ENCODE measurements at regions not wholly inside any gene's neighbourhood (a gene's known extent, or its start where the extent isn't known, plus 50 kb on each side); places are given as distances from the start of the nearest gene placed in this dataset.

GRCh38 chr10:117601716-117602115, 59.2 kb downstream of the EMX2 start:
- H3K27me3 ChIP-seq, result no peaks in the 10 kb centered on the region
- in situ Hi-C loops (cut with MboI; ENCODE audit: low sequenced_read_pairs in 4 of 4) (no loop called here), intact Hi-C loops (cut with DNase I; ENCODE audit: low total_unique reads) (no loop called here)
- no peaks in the 10 kb centered on the region for H3K9me3 ChIP-seq
- no peaks in the 10 kb centered on the region for H3K4me1 ChIP-seq
- ATAC-seq, result no peak
- DNase-seq, result no peak
- H3K4me3 ChIP-seq, result no peak overlapping the region
- TF ChIP-seq CTCF (IDR thresholded peaks at IDR 0.05 in 4 of 5, conservative IDR thresholded peaks at IDR 0.05 in 1 of 5) (no peak), POLR2A (IDR thresholded peaks at IDR 0.05) (no peak)
- no peak overlapping the region for H3K27ac ChIP-seq
- no peaks in the 10 kb centered on the region for H3K36me3 ChIP-seq

DNA sequence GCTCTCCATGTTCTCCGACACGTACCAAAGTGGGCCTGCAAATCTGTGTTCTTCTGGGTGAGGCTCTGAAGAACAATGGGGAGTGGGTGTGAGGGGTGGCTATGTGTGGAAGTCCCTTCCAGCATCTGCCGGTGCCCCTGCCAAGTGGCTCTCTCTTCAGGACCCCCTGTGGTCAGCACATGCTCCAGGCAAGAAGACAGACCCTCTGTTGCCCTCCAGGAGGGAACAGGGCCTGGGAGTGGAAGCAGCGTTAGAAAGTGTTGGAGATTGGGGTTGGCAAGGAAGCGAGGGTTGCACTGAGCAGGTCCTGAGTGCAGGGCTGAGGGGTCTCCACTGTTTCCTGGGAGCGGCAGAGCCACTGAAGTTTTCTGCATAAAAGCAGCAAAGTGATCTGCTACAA, 60.5 kb downstream of the EMX2 start:
- H3K27ac ChIP-seq, result no peak overlapping the region
- no peak for ATAC-seq
- H3K27me3 ChIP-seq, result no peaks in the 10 kb centered on the region
- DNase-seq, result no peak
- H3K4me1 ChIP-seq, result no peaks in the 10 kb centered on the region
- intact Hi-C loops (cut with DNase I; ENCODE audit: low total_unique reads) (no loop called here), in situ Hi-C loops (cut with MboI; ENCODE audit: low sequenced_read_pairs in 4 of 4) (no loop called here)
- no peak overlapping the region for H3K4me3 ChIP-seq
- H3K9me3 ChIP-seq, result no peaks in the 10 kb centered on the region
- H3K36me3 ChIP-seq, result no peaks in the 10 kb centered on the region
- TF ChIP-seq POLR2A (IDR thresholded peaks at IDR 0.05) (no peak), CTCF (IDR thresholded peaks at IDR 0.05 in 4 of 5, conservative IDR thresholded peaks at IDR 0.05 in 1 of 5) (no peak)

- Histone ChIP-seq H3K36me3 (no peaks in the 10 kb centered on the region), H3K27ac (no peak overlapping the region), H3K4me3 (no peak overlapping the region), H3K9me3 (no peaks in the 10 kb centered on the region), H3K27me3 (no peaks in the 10 kb centered on the region), H3K4me1 (no peaks in the 10 kb centered on the region)
- intact Hi-C loops (cut with DNase I; ENCODE audit: low total_unique reads) (no loop called here), in situ Hi-C loops (cut with MboI; ENCODE audit: low sequenced_read_pairs in 4 of 4) (no loop called here)
- TF ChIP-seq CTCF (IDR thresholded peaks at IDR 0.05 in 4 of 5, conservative IDR thresholded peaks at IDR 0.05 in 1 of 5) (no peak), POLR2A (IDR thresholded peaks at IDR 0.05) (no peak)
- DNase-seq (no peak), ATAC-seq (no peak)
Observed at GRCh38 chr10:117603726-117604125, 61.2 kb downstream of the EMX2 start.

- Histone ChIP-seq H3K36me3 (no peaks in the 10 kb centered on the region), H3K27ac (peak overlapping the region; percentile 8 to 65 (median 28)), H3K4me3 (no peak overlapping the region), H3K4me1 (no peaks in the 10 kb centered on the region), H3K9me3 (no peaks in the 10 kb centered on the region), H3K27me3 (peaks cover 0 to 5% (median 0%) of the 10 kb centered on the region in 3 donors)
- intact Hi-C loops (cut with DNase I; ENCODE audit: low total_unique reads) (no loop called here), in situ Hi-C loops (cut with MboI; ENCODE audit: low sequenced_read_pairs in 4 of 4) (no loop called here)
- TF ChIP-seq CTCF (IDR thresholded peaks at IDR 0.05 in 4 of 5, conservative IDR thresholded peaks at IDR 0.05 in 1 of 5) (no peak), POLR2A (IDR thresholded peaks at IDR 0.05) (no peak)
- ATAC-seq, result peak; percentile 85 to 86
- peak in 1 of 2 donors; percentile 37 for DNase-seq
Observed at GRCh38 chr10:117609095-117609795, 66.7 kb downstream of the EMX2 start.

- intact Hi-C loops (cut with DNase I; ENCODE audit: low total_unique reads) (no loop called here), in situ Hi-C loops (cut with MboI; ENCODE audit: low sequenced_read_pairs in 4 of 4) (no loop called here)
- H3K4me1 ChIP-seq, result no peaks in the 10 kb centered on the region
- H3K36me3 ChIP-seq, result no peaks in the 10 kb centered on the region
- no peak overlapping the region for H3K4me3 ChIP-seq
- H3K27ac ChIP-seq, result peak overlapping the region; percentile 8 to 65 (median 28)
- TF ChIP-seq CTCF (IDR thresholded peaks at IDR 0.05 in 4 of 5, conservative IDR thresholded peaks at IDR 0.05 in 1 of 5) (no peak), POLR2A (IDR thresholded peaks at IDR 0.05) (no peak)
- no peak for DNase-seq
- H3K9me3 ChIP-seq, result no peaks in the 10 kb centered on the region
- ATAC-seq, result no peak
- H3K27me3 ChIP-seq, result peaks cover 0 to 5% (median 0%) of the 10 kb centered on the region in 3 donors
Observed at GRCh38 chr10:117609796-117610170, 67.2 kb downstream of the EMX2 start.

Data from gastrocnemius medialis (tissue), 4 donors.